ENCODE measurements at regions not wholly inside any gene's neighbourhood (a gene's known extent, or its start where the extent isn't known, plus 50 kb on each side); places are given as distances from the start of the nearest gene placed in this dataset.
A peak's percentile ranks its signal among the peaks of the same experiment; 100 is the strongest.
"Not testable (repeated sequence)": the region's sequence is repeated elsewhere in the genome, so short reads cannot be mapped to it uniquely, and the experiment has no call there.

GRCh38 chr6:115276881-115277565, 783.7 kb downstream of the FRK start:
- no peak for DNase-seq (ENCODE audit: low read depth)

- DNase-seq (ENCODE audit: low read depth), result no peak
Observed at GRCh38 chr6:115272311-115272710, 788.4 kb downstream of the FRK start.

- DNase-seq (ENCODE audit: low read depth), result no peak
Observed at GRCh38 chr6:115271434-115271833, 789.3 kb downstream of the FRK start.

- no peak for DNase-seq (ENCODE audit: low read depth)
Observed at GRCh38 chr6:115270953-115271352, 789.7 kb downstream of the FRK start.

GRCh38 chr6:115241373-115241772, 819.3 kb downstream of the FRK start:
- DNase-seq (ENCODE audit: low read depth), result no peak

GRCh38 chr6:115221198-115221597, 839.5 kb downstream of the FRK start:
- DNase-seq (ENCODE audit: low read depth), result no peak

GRCh38 chr6:115220551-115221159, 840.0 kb downstream of the FRK start:
- no peak for DNase-seq (ENCODE audit: low read depth)

GRCh38 chr6:115219645-115220044, 841.0 kb downstream of the FRK start:
- DNase-seq (ENCODE audit: low read depth), result no peak

GRCh38 chr6:115216835-115217234, 843.9 kb downstream of the FRK start:
- DNase-seq (ENCODE audit: low read depth), result peak; percentile 5

- no peak for DNase-seq (ENCODE audit: low read depth)
Observed at GRCh38 chr6:115214283-115214682, 846.4 kb downstream of the FRK start.

- no peak for DNase-seq (ENCODE audit: low read depth)
Observed at GRCh38 chr6:115203381-115203780, 857.3 kb downstream of the FRK start.

- DNase-seq (ENCODE audit: low read depth), result no peak
Observed at GRCh38 chr6:115194981-115195638, 852.3 kb upstream of the HS3ST5 start.

- DNase-seq (ENCODE audit: low read depth), result no peak
Observed at GRCh38 chr6:115191989-115192388, 849.2 kb upstream of the HS3ST5 start.

- no peak for DNase-seq (ENCODE audit: low read depth)
Observed at GRCh38 chr6:115190534-115190933, 847.7 kb upstream of the HS3ST5 start.

- DNase-seq (ENCODE audit: low read depth), result not testable (repeated sequence)
Observed at GRCh38 chr6:115175456-115175855, 832.6 kb upstream of the HS3ST5 start.

GRCh38 chr6:115165912-115166311, 823.1 kb upstream of the HS3ST5 start:
- peak; percentile 8 for DNase-seq (ENCODE audit: low read depth)

- no peak for DNase-seq (ENCODE audit: low read depth)
Observed at GRCh38 chr6:115159733-115160132, 816.9 kb upstream of the HS3ST5 start.

GRCh38 chr6:115137910-115138309, 795.1 kb upstream of the HS3ST5 start:
- no peak for DNase-seq (ENCODE audit: low read depth)

GRCh38 chr6:115133790-115134189, 791.0 kb upstream of the HS3ST5 start:
- DNase-seq (ENCODE audit: low read depth), result no peak

GRCh38 chr6:115131709-115132490, 789.1 kb upstream of the HS3ST5 start:
- DNase-seq (ENCODE audit: low read depth), result no peak

- not testable (repeated sequence) for DNase-seq (ENCODE audit: low read depth)
Observed at GRCh38 chr6:115121513-115121912, 778.7 kb upstream of the HS3ST5 start.

- DNase-seq (ENCODE audit: low read depth), result no peak
Observed at GRCh38 chr6:115120391-115120790, 777.6 kb upstream of the HS3ST5 start.

Data from HT1080 (cell line).